GM12864 (cell line): ENCODE measurements at regions not wholly inside any gene's neighbourhood (a gene's known extent, or its start where the extent isn't known, plus 50 kb on each side); places are given as distances from the start of the nearest gene placed in this dataset.

Experiments
- DNase-seq: peaks from one replicate; pipeline ENCODE4 v3.0.0-alpha.2; 2011; ENCODE audit warnings: low read depth
- H3K4me3 ChIP-seq: 2 replicates; pipeline ENCODE4 v1.5.1; 2011; ENCODE audit warnings: mild to moderate bottlenecking, low read depth, low read length, control low read depth
- CTCF ChIP-seq: IDR thresholded peaks from 2 replicates; pipeline ENCODE4 v1.5.1; 2011; ENCODE audit warnings: low read depth, mild to moderate bottlenecking, moderate library complexity, low read length, control low read depth, inconsistent platforms; ENCODE audit errors: missing control alignments

- no peak for TF ChIP-seq CTCF
- no peak overlapping the region for H3K4me3 ChIP-seq
- no peak for DNase-seq
Measured at GRCh38 chr15:61521953-61522352, 292.9 kb upstream of the RORA start.

DNA sequence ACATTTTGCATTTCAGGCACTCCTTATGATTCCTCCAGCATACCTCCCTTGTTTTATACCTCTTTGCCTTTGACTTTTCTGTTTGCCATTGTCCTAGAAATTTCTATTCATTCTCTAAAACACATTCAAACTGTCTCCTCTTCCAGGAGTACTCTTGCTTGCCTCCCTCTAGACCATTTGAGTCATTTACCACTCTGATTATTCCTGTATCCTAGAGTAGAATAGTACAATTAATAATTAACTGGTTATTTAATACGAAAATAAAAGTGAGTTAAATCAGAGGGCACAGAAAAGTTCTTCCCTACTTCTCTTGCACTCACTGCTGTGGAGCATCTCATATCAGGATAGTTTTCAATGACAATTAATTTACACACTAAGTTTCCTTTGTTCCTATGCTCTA is 290.2 kb upstream of the RORA start:
- no peak for DNase-seq
- no peak for TF ChIP-seq CTCF
- no peak overlapping the region for H3K4me3 ChIP-seq

DNA sequence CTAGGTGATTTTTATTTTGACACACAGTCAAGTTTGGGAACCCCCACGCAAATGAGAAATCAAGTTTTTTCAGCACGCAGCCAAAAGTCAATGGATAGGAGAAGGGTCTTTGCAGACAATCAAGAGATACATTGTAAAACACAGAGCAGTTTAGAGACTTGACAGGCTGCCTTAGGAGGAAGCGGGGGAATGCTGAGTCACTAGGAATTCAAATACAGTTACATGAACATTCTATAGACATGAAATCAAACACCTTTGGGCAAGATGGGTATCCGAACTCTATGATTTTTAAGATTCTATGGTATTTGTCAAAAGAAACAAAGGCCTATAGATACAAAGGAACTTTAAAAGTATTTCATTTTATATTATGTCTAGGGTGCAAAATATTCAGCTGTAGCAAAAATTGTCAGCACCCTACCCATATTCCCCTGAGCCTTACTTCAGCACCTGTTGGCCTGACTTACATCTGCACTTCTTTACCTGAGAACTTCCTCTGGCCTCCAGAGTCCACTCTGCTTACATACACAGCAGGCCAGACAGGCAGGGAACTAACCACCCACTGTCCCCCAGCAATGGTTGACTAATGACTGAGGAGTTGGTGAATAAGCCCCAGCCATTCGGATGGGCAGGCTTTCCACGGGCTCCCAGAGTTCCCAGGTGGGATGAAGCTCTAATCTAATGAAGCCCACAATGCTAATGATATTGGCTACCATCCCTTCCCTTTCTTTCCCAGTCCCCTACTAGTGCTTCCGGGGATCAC is 289.3 kb upstream of the RORA start:
- DNase-seq: no peak
- no peak overlapping the region for H3K4me3 ChIP-seq
- no peak for TF ChIP-seq CTCF

DNA sequence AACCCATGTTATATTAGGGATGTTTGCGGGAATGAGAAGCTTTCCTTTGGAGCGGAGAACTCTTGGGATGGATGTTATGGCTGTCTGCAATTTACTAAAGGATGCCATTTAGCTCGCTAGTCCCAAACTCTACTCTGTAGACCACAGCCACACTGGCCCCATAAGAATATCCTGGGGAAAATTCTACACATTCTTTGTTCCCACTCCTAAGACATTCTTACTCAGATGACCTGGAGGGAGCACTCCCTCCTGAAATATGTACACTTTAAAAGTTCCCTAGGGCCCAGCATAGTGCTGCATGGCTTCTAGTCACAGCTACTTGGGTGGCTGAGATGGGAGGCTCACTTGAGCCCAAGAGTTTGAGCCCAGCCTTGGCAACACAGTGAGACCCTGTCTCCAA is 288.7 kb upstream of the RORA start:
- no peak for DNase-seq
- no peak for TF ChIP-seq CTCF
- H3K4me3 ChIP-seq: no peak overlapping the region

DNA sequence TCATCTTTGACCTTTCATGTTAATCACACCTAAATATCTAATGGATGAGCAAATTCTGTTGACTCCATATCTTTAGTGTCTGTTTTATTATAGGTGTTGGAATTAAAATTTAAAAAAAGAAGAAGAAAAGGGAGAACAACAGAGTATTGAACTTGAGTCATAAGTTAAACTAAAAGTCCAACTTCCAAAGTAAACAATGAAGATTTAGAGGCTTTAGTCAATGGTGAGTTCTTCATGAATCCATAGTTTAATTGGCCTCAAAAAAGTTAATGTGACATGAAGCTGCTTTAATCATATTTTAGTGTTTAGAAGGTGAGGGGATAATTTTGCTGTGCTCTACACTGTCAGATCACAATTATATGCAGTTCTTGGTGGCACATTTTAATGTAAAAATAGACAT is 288.2 kb upstream of the RORA start:
- TF ChIP-seq CTCF: no peak
- no peak overlapping the region for H3K4me3 ChIP-seq
- no peak for DNase-seq

DNA sequence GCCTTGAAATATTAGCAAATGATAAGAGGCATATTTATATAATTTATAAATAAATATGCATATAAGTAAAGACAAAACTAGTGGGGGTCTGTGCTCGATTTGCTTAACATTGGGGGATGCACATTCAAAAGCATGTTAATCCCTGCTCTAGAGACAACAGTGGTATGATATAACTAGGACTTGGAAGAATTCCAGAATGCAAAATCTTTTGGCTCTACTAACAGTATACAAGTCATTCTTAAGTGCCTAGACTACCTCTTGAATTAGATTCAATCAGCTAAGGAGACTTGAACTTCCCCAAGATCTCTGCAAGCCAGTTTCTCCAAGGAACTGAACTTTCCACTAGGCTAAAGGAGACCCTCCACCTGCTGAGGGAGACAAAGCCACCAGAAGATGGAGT is 282.7 kb upstream of the RORA start:
- no peak overlapping the region for H3K4me3 ChIP-seq
- no peak for DNase-seq
- no peak for TF ChIP-seq CTCF

GRCh38 chr15:61511089-61511488 is 282.0 kb upstream of the RORA start:
- DNase-seq: no peak
- H3K4me3 ChIP-seq: no peak overlapping the region
- no peak for TF ChIP-seq CTCF
